ENCODE measurements at regions not wholly inside any gene's neighbourhood (a gene's known extent, or its start where the extent isn't known, plus 50 kb on each side); places are given as distances from the start of the nearest gene placed in this dataset.
"Not testable (repeated sequence)": the region's sequence is repeated elsewhere in the genome, so short reads cannot be mapped to it uniquely, and the experiment has no call there.

DNA sequence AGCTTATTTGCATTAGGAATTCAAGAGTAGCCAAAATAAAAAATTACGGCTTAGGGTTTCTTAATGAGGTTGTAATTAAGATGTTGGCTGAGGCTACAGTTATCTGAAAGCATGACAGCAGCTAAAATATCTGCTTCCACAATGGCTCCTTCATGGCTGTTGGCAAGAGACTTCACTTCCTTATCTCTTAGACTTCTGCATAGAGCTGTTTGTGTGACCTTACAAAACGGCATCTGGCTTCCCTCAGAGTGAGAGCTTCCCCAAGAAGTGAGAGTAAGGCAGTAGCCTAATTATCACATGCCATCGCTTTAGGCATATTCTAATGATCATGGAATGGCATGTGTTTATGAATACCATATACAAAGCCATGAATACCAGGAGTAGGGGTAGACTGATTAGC, 57.6 kb downstream of the CCDC59 start:
- no peaks in the 10 kb centered on the region for H3K36me3 ChIP-seq (replicated peaks)
- no peaks in the 10 kb centered on the region for H3K27me3 ChIP-seq (replicated peaks)
- H3K4me3 ChIP-seq (ENCODE audit: low read depth, low read length), result no peak overlapping the region
- TF ChIP-seq, protein P1, sequence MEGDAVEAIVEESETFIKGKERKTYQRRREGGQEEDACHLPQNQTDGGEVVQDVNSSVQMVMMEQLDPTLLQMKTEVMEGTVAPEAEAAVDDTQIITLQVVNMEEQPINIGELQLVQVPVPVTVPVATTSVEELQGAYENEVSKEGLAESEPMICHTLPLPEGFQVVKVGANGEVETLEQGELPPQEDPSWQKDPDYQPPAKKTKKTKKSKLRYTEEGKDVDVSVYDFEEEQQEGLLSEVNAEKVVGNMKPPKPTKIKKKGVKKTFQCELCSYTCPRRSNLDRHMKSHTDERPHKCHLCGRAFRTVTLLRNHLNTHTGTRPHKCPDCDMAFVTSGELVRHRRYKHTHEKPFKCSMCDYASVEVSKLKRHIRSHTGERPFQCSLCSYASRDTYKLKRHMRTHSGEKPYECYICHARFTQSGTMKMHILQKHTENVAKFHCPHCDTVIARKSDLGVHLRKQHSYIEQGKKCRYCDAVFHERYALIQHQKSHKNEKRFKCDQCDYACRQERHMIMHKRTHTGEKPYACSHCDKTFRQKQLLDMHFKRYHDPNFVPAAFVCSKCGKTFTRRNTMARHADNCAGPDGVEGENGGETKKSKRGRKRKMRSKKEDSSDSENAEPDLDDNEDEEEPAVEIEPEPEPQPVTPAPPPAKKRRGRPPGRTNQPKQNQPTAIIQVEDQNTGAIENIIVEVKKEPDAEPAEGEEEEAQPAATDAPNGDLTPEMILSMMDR (IDR thresholded peaks at IDR 0.05; ENCODE audit: low read depth, low read length, missing control alignments), result no peak
- no peak overlapping the region for H3K27ac ChIP-seq
- in situ Hi-C loops (cut with HindIII; ENCODE audit: low pct_ligation_motif_present, low sequenced_read_pairs), result no loop called here
- peak; percentile 23 for DNase-seq

DNA sequence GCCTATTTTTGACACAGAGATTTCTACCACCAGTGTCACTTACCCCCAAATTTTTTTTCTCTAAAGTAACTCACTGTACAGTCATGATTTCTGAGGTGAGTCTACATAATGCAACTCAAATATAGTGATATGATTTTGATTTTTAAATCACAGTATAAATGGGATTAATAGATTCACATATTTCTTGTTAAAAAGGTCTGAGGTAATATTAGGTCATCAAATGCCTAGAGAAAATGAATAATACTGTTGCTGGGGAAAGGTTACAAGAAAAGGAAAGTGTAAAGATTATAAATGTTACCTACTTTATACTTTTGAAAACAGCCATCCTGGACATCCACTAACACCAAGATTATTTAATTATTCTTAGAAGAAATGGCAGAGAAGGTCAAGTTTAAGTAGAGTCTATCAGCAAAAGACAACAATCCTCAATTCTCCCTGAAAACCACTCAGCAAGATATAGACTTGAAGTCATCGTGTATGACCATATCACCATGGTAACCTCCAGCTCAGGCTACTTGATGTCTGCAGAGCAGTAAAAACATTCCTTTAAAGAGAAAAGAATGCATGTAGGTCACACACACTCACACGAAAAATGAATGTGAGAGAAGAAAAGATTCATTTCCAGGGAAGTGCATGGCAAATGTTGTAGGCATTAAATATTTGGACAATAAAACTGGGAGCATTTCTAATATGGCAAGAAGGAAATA, 58.7 kb downstream of the CCDC59 start:
- DNase-seq, result peak; percentile 93
- no peaks in the 10 kb centered on the region for H3K36me3 ChIP-seq (replicated peaks)
- peak overlapping the region; percentile 2 for H3K27ac ChIP-seq
- TF ChIP-seq, protein P1 (IDR thresholded peaks at IDR 0.05; ENCODE audit: low read depth, low read length, missing control alignments), result no peak
- no peaks in the 10 kb centered on the region for H3K27me3 ChIP-seq (replicated peaks)
- H3K4me3 ChIP-seq (ENCODE audit: low read depth, low read length), result no peak overlapping the region
- in situ Hi-C loops (cut with HindIII; ENCODE audit: low pct_ligation_motif_present, low sequenced_read_pairs), result no loop called here

DNA sequence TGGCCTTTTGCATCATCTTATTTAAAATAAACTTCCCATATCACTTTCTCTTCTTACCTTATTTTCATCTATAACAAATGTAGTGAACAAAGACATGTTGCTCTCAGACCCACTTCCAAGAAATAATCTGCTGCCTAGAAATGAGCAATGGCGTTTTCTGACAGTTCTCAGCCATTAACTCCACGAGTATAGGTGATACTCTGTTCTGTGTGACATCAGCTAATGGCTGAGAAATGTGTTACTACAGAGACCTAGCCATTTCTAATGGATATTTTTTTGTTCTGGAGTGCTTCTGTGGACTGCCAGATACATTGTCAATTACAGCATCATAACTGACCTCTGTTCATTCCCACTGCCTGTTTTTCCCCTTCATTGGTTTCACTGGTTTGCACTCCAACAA, 67.8 kb downstream of the CCDC59 start:
- Histone ChIP-seq H3K36me3 (replicated peaks) (no peaks in the 10 kb centered on the region), H3K4me3 (ENCODE audit: low read depth, low read length) (no peak overlapping the region), H3K27me3 (replicated peaks) (no peaks in the 10 kb centered on the region), H3K27ac (no peak overlapping the region)
- DNase-seq, result no peak
- in situ Hi-C loops (cut with HindIII; ENCODE audit: low pct_ligation_motif_present, low sequenced_read_pairs), result no loop called here
- TF ChIP-seq, protein P1 (IDR thresholded peaks at IDR 0.05; ENCODE audit: low read depth, low read length, missing control alignments), result no peak

DNA sequence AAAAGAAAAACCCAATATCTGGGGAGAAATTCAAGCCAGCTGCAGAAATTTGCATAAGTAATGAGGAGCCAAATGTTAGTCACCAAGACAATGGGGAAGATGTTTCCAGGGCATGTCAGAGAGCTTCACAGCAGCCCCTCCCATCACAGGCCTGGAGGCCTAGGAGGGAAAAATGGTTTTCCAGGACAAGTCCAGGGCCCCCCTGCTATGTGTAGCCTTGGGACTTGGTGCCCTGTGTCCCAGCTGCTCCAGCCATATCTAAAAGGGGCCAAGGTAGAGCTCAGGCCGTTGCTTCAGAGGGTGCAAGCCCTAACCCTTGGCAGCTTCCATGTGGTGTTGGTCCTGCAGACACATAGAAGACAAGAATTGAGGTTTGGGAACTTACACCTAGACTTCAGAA, 76.9 kb downstream of the CCDC59 start:
- in situ Hi-C loops (cut with HindIII; ENCODE audit: low pct_ligation_motif_present, low sequenced_read_pairs); H3K36me3 ChIP-seq (replicated peaks); H3K27ac ChIP-seq; H3K27me3 ChIP-seq (replicated peaks); DNase-seq; H3K4me3 ChIP-seq (ENCODE audit: low read depth, low read length): not testable (repeated sequence)

DNA sequence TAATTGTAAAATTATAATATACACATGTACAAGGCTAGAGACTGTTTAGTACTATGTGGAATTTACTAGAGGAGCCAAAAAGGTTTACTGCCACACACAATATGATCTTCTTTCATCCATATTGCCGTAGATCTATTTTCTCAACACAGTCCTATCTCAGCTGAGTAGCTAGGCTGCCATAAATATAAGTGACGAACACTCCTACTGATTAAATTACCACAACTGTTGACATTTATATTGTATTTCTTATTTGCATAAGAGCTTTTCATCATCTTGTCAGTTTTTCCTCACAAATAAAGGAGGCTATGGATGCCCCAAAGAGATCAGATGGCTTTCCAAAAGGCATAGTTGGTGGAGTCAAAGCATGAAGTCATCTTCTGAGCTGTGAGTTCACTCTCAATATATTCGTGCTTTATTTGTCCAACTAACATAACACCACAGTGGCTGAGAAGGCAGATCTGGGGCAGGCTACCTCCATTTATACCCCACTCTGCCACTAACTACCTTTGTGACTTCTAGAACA, 78.6 kb downstream of the CCDC59 start:
- in situ Hi-C loops (cut with HindIII; ENCODE audit: low pct_ligation_motif_present, low sequenced_read_pairs), result no loop called here
- Histone ChIP-seq H3K4me3 (ENCODE audit: low read depth, low read length) (no peak overlapping the region), H3K27me3 (replicated peaks) (no peaks in the 10 kb centered on the region), H3K36me3 (replicated peaks) (no peaks in the 10 kb centered on the region), H3K27ac (no peak overlapping the region)
- TF ChIP-seq, protein P1 (IDR thresholded peaks at IDR 0.05; ENCODE audit: low read depth, low read length, missing control alignments), result no peak
- DNase-seq, result no peak

DNA sequence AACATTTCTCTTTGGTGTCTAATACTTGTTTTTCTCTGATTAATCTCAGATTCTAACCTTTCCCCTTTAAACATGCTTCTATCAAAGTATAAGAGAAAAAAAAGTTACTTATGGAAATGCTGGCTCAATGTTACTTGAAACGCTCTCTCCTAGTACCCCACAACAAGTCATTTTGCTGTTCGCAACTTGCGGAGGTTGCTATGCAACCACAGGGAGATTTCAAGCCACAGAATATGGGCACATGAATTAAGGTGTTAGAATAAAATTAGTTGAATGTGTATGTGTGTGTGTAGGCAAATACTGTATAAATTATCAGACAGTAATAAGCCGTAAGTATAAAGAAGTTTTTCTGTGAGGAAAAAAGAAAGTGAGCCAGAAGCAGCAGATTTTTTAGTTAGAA, 80.6 kb downstream of the CCDC59 start:
- H3K27me3 ChIP-seq (replicated peaks), result no peaks in the 10 kb centered on the region
- in situ Hi-C loops (cut with HindIII; ENCODE audit: low pct_ligation_motif_present, low sequenced_read_pairs), result no loop called here
- no peak overlapping the region for H3K27ac ChIP-seq
- no peak for DNase-seq
- H3K4me3 ChIP-seq (ENCODE audit: low read depth, low read length), result no peak overlapping the region
- H3K36me3 ChIP-seq (replicated peaks), result no peaks in the 10 kb centered on the region
- TF ChIP-seq, protein P1 (IDR thresholded peaks at IDR 0.05; ENCODE audit: low read depth, low read length, missing control alignments), result no peak
